ENCODE measurements at regions not wholly inside any gene's neighbourhood (a gene's known extent, or its start where the extent isn't known, plus 50 kb on each side); places are given as distances from the start of the nearest gene placed in this dataset.

DNA sequence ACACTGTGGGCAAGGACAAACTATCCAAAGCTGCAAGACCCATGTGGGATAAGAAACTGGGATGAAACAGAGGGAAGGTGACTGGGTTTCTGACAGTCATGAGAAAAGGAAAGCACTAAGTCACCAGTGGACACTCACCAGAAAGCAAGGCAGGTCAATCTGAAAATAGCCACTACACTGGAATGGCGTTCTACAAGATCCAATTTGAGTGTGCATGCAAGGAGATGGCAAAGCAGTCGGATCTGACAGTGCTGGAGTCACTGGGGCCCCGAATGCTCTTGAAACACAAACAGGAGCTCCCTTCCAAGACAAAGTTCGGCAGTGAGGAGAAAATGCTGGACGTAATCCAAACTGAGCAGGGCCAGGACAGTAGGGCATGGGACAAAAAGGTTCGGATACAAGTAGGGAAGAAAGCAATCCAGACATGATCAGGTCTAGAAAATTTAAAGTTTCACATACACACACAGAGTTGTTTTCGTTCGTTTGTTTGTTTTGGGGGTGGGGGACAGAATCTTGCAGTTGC, 95.5 kb downstream of the EOMES start:
- no peak overlapping the region for H3K9ac ChIP-seq (ENCODE audit: low read depth in 1 of 2, low read length in 2 of 2)
- DNase-seq (ENCODE audit: low spot score), result no peak
- H3K9me3 ChIP-seq (ENCODE audit: control insufficient read depth in 4 of 4, low read length in 3 of 4), result no peaks in the 10 kb centered on the region
- H3K4me3 ChIP-seq (ENCODE audit: low read depth in 1 of 3, low read length in 3 of 3), result no peak overlapping the region
- H3K36me3 ChIP-seq (ENCODE audit: control insufficient read depth in 4 of 4, insufficient read depth in 3 of 4, low read depth in 1 of 4, low read length in 3 of 4), result no peaks in the 10 kb centered on the region
- 49% methylated on average over 8 of the region's 8 CpGs for WGBS
- H3K4me1 ChIP-seq (ENCODE audit: control insufficient read depth in 4 of 4, insufficient read depth in 4 of 4, low read length in 3 of 4), result no peaks in the 10 kb centered on the region
- no peaks in the 10 kb centered on the region for H3K27me3 ChIP-seq (ENCODE audit: control insufficient read depth in 4 of 4, insufficient read depth in 4 of 4, low read length in 3 of 4)
- TF ChIP-seq YY1 (IDR thresholded peaks at IDR 0.05), result no peak
- TF ChIP-seq SP1 (IDR thresholded peaks at IDR 0.05), result no peak
- no peak for TF ChIP-seq FOXA2 (IDR thresholded peaks at IDR 0.05)
- TF ChIP-seq, protein P1, sequence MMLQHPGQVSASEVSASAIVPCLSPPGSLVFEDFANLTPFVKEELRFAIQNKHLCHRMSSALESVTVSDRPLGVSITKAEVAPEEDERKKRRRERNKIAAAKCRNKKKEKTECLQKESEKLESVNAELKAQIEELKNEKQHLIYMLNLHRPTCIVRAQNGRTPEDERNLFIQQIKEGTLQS (IDR thresholded peaks at IDR 0.05), result no peak
- TF ChIP-seq, protein P2, sequence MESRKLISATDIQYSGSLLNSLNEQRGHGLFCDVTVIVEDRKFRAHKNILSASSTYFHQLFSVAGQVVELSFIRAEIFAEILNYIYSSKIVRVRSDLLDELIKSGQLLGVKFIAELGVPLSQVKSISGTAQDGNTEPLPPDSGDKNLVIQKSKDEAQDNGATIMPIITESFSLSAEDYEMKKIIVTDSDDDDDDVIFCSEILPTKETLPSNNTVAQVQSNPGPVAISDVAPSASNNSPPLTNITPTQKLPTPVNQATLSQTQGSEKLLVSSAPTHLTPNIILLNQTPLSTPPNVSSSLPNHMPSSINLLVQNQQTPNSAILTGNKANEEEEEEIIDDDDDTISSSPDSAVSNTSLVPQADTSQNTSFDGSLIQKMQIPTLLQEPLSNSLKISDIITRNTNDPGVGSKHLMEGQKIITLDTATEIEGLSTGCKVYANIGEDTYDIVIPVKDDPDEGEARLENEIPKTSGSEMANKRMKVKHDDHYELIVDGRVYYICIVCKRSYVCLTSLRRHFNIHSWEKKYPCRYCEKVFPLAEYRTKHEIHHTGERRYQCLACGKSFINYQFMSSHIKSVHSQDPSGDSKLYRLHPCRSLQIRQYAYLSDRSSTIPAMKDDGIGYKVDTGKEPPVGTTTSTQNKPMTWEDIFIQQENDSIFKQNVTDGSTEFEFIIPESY (IDR thresholded peaks at IDR 0.05), result no peak
- TF ChIP-seq FOXA1 (IDR thresholded peaks at IDR 0.05), result no peak
- TF ChIP-seq, protein P3, sequence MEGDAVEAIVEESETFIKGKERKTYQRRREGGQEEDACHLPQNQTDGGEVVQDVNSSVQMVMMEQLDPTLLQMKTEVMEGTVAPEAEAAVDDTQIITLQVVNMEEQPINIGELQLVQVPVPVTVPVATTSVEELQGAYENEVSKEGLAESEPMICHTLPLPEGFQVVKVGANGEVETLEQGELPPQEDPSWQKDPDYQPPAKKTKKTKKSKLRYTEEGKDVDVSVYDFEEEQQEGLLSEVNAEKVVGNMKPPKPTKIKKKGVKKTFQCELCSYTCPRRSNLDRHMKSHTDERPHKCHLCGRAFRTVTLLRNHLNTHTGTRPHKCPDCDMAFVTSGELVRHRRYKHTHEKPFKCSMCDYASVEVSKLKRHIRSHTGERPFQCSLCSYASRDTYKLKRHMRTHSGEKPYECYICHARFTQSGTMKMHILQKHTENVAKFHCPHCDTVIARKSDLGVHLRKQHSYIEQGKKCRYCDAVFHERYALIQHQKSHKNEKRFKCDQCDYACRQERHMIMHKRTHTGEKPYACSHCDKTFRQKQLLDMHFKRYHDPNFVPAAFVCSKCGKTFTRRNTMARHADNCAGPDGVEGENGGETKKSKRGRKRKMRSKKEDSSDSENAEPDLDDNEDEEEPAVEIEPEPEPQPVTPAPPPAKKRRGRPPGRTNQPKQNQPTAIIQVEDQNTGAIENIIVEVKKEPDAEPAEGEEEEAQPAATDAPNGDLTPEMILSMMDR (IDR thresholded peaks at IDR 0.05; ENCODE audit: low read depth, low read length, missing input control), result no peak
- TF ChIP-seq, protein P4, sequence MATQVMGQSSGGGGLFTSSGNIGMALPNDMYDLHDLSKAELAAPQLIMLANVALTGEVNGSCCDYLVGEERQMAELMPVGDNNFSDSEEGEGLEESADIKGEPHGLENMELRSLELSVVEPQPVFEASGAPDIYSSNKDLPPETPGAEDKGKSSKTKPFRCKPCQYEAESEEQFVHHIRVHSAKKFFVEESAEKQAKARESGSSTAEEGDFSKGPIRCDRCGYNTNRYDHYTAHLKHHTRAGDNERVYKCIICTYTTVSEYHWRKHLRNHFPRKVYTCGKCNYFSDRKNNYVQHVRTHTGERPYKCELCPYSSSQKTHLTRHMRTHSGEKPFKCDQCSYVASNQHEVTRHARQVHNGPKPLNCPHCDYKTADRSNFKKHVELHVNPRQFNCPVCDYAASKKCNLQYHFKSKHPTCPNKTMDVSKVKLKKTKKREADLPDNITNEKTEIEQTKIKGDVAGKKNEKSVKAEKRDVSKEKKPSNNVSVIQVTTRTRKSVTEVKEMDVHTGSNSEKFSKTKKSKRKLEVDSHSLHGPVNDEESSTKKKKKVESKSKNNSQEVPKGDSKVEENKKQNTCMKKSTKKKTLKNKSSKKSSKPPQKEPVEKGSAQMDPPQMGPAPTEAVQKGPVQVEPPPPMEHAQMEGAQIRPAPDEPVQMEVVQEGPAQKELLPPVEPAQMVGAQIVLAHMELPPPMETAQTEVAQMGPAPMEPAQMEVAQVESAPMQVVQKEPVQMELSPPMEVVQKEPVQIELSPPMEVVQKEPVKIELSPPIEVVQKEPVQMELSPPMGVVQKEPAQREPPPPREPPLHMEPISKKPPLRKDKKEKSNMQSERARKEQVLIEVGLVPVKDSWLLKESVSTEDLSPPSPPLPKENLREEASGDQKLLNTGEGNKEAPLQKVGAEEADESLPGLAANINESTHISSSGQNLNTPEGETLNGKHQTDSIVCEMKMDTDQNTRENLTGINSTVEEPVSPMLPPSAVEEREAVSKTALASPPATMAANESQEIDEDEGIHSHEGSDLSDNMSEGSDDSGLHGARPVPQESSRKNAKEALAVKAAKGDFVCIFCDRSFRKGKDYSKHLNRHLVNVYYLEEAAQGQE (IDR thresholded peaks at IDR 0.05), result no peak
- no peak for TF ChIP-seq HNF4A (conservative IDR thresholded peaks at IDR 0.05)
- TF ChIP-seq EGR1 (IDR thresholded peaks at IDR 0.05; ENCODE audit: low read depth in 2 of 2), result no peak
- no peak for TF ChIP-seq RXRA (IDR thresholded peaks at IDR 0.05)
- TF ChIP-seq TAF1 (conservative IDR thresholded peaks at IDR 0.05), result no peak
- no peak for TF ChIP-seq HNF4G (IDR thresholded peaks at IDR 0.05)
- TF ChIP-seq JUND (IDR thresholded peaks at IDR 0.05), result no peak
- H3K27ac ChIP-seq (ENCODE audit: low read depth in 1 of 2, low read length in 2 of 2), result no peak overlapping the region

DNA sequence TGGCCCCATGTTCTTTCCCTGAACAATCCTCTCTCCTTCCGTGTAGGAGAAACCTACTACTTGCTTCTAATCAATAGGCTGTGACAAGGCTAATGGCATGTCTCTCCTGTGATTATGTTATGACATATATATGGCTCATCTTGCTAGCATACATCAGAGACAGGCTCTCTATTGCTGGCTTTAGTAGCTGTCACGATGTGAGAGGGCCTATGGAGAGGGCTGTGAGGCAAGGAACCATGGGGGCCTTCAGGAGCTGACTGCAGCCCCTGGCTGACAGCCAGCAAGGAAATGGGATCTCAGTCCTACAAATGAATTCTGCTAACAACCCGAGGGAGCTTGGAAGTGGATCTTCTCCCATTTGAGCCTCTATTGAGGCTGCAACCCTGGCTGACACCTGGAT, 96.3 kb downstream of the EOMES start:
- no peak for DNase-seq (ENCODE audit: low spot score)
- Histone ChIP-seq H3K4me3 (ENCODE audit: low read depth in 1 of 3, low read length in 3 of 3) (no peak overlapping the region), H3K4me1 (ENCODE audit: control insufficient read depth in 4 of 4, insufficient read depth in 4 of 4, low read length in 3 of 4) (no peaks in the 10 kb centered on the region), H3K9ac (ENCODE audit: low read depth in 1 of 2, low read length in 2 of 2) (no peak overlapping the region), H3K36me3 (ENCODE audit: control insufficient read depth in 4 of 4, insufficient read depth in 3 of 4, low read depth in 1 of 4, low read length in 3 of 4) (no peaks in the 10 kb centered on the region), H3K27me3 (ENCODE audit: control insufficient read depth in 4 of 4, insufficient read depth in 4 of 4, low read length in 3 of 4) (no peaks in the 10 kb centered on the region), H3K9me3 (ENCODE audit: control insufficient read depth in 4 of 4, low read length in 3 of 4) (no peaks in the 10 kb centered on the region), H3K27ac (ENCODE audit: low read depth in 1 of 2, low read length in 2 of 2) (no peak overlapping the region)
- 78% methylated on average over 3 of the region's 3 CpGs for WGBS
- no peak for TF ChIP-seq SP1 (IDR thresholded peaks at IDR 0.05)
- TF ChIP-seq YY1 (IDR thresholded peaks at IDR 0.05), result no peak
- TF ChIP-seq EGR1 (IDR thresholded peaks at IDR 0.05; ENCODE audit: low read depth in 2 of 2), result no peak
- no peak for TF ChIP-seq RXRA (IDR thresholded peaks at IDR 0.05)
- TF ChIP-seq NR2F2 (IDR thresholded peaks at IDR 0.05), result no peak
- TF ChIP-seq, protein P4 (IDR thresholded peaks at IDR 0.05), result no peak
- TF ChIP-seq, protein P2 (IDR thresholded peaks at IDR 0.05), result no peak
- TF ChIP-seq FOXA2 (IDR thresholded peaks at IDR 0.05), result no peak
- TF ChIP-seq, protein P1 (IDR thresholded peaks at IDR 0.05), result no peak
- TF ChIP-seq TAF1 (conservative IDR thresholded peaks at IDR 0.05), result no peak
- TF ChIP-seq GABPA (IDR thresholded peaks at IDR 0.05 in 1 of 2, conservative IDR thresholded peaks at IDR 0.05 in 1 of 2), result no peak

All from liver (tissue), 8 donors.